Right atrium auricular region (tissue), 2 donors: ENCODE measurements at regions not wholly inside any gene's neighbourhood (a gene's known extent, or its start where the extent isn't known, plus 50 kb on each side); places are given as distances from the start of the nearest gene placed in this dataset.
"Not testable (repeated sequence)": the region's sequence is repeated elsewhere in the genome, so short reads cannot be mapped to it uniquely, and the experiment has no call there.

ENCODE experiments used
- DNase-seq: peaks from one replicate; pipeline ENCODE4 v3.0.0-alpha.2; 2019; ENCODE audit warnings: low spot score
- H3K27ac ChIP-seq, 2 donors: fragments of 200-600 bp; sonication (generic); 1 replicate in 1 of 2; 2 replicates in 1 of 2; pipeline ENCODE4 v1.5.1; 2016 to 2019
- H3K27me3 ChIP-seq, 2 donors: fragments of 200-600 bp; sonication (generic); one replicate each; pipeline versions ENCODE4 v1.5.1 to v1.6.0; 2017 to 2019
- H3K36me3 ChIP-seq: fragments of 200-600 bp; sonication (generic); one replicate; pipeline ENCODE4 v1.5.1; 2016
- H3K4me1 ChIP-seq, 2 donors: fragments of 200-600 bp; sonication (generic); one replicate each; pipeline versions ENCODE4 v1.5.1 to v1.6.0; 2017 to 2019
- H3K4me3 ChIP-seq, 2 donors: fragments of 200-600 bp; sonication (generic); 1 replicate in 1 of 2; 2 replicates in 1 of 2; pipeline ENCODE4 v1.5.1; 2017 to 2019; ENCODE audit warnings: mild to moderate bottlenecking in 1 of 2, moderate library complexity in 1 of 2
- H3K9me3 ChIP-seq, 2 donors: fragments of 200-600 bp; sonication (generic); one replicate each; pipeline ENCODE4 v1.5.1; 2019
- TF ChIP-seq, protein P1 (sequence below), 2 donors: fragments of 200-600 bp; sonication (generic); IDR thresholded peaks; one replicate each; pipeline ENCODE4 v1.5.1; 2019; ENCODE audit warnings: antibody characterized with exemption in 2 of 2

DNA sequence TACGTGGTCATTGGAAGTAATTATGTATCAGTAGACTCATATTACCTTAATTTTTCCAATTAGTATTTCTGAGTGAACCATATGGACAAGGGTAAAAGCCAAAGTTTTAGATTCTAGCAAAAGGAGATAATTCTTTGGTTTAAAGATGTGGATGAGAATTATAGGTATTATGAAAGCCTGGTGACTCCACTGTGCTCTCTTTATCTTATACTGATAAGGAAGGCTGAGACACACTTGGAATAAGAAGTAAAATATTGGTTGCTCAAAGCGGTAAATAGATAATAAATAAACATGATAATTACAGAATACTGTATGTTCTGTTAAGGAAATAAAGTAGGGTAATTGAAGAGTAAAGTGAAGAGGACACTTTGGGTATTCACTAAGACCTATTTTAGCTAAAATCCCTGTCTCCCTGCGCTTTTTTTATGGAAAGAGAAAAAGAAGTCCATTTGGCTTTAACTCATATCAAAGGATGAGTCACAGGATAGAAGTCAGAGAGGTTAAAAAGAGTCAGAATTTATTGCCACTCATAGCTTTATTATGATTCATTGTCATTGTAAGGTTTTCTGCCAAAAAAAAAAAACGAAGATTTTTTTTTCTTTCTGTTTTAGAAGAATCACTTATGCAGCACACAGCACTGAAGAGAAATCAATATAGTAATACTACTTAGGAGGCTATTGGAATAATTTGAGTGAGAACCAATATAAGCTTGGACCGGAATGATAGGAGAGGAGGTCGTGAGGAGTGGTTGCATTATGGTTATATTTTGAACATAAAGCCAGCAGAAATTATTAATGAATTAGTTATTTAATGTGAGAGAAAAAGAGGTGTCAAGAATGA is 2463.1 kb downstream of the ARAP2 start:
- no peak overlapping the region for H3K4me3 ChIP-seq
- TF ChIP-seq, protein P1, sequence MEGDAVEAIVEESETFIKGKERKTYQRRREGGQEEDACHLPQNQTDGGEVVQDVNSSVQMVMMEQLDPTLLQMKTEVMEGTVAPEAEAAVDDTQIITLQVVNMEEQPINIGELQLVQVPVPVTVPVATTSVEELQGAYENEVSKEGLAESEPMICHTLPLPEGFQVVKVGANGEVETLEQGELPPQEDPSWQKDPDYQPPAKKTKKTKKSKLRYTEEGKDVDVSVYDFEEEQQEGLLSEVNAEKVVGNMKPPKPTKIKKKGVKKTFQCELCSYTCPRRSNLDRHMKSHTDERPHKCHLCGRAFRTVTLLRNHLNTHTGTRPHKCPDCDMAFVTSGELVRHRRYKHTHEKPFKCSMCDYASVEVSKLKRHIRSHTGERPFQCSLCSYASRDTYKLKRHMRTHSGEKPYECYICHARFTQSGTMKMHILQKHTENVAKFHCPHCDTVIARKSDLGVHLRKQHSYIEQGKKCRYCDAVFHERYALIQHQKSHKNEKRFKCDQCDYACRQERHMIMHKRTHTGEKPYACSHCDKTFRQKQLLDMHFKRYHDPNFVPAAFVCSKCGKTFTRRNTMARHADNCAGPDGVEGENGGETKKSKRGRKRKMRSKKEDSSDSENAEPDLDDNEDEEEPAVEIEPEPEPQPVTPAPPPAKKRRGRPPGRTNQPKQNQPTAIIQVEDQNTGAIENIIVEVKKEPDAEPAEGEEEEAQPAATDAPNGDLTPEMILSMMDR (IDR thresholded peaks at IDR 0.05) = no peak
- DNase-seq = no peak
- no peaks in the 10 kb centered on the region for H3K27me3 ChIP-seq
- H3K27ac ChIP-seq = no peak overlapping the region
- no peaks in the 10 kb centered on the region for H3K36me3 ChIP-seq
- no peaks in the 10 kb centered on the region for H3K9me3 ChIP-seq
- no peaks in the 10 kb centered on the region for H3K4me1 ChIP-seq

DNA sequence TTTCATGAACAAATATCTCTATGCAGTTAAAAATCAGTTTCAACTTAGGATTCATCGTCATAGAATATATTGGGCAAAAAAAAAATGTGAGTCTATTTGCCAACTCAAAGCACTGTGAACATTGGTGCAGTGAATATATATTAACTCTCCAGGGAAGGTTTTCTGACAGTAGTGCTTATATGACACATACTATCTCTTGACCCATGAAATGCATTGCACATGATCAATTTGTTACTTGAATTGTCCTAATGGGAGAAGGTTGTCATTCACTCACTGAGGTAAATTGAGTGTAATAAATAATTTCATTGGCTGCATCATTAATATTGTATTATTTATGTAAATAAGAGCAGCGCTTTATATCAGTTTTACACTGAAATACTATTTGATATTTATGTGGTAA is 2458.5 kb downstream of the ARAP2 start:
- Histone ChIP-seq H3K27me3 (no peaks in the 10 kb centered on the region), H3K9me3 (no peaks in the 10 kb centered on the region), H3K4me1 (no peaks in the 10 kb centered on the region), H3K36me3 (no peaks in the 10 kb centered on the region), H3K4me3 (no peak overlapping the region), H3K27ac (no peak overlapping the region)
- TF ChIP-seq, protein P1 (IDR thresholded peaks at IDR 0.05) = no peak
- DNase-seq = no peak

DNA sequence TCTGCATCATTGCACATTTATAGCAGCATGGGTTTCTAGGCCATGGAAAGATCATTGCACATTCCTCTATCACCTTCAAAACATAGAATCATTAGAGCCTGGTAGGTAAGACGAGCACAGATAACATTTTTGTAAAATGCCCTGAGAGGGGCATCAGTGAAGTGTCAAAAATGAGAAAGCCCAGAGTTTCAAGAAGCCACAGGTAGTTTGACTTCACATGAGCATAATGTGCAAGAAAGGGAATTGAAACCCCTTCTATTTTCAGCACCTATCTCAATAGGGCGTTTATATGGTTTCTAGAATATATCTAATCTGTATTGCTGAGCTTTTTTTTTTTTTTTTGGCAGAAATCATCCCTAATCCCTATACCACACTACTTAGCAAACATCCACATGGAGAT is 2441.7 kb downstream of the ARAP2 start:
- Histone ChIP-seq H3K27me3 (no peaks in the 10 kb centered on the region), H3K4me3 (no peak overlapping the region), H3K27ac (no peak overlapping the region), H3K4me1 (no peaks in the 10 kb centered on the region), H3K36me3 (no peaks in the 10 kb centered on the region), H3K9me3 (no peaks in the 10 kb centered on the region)
- TF ChIP-seq, protein P1 (IDR thresholded peaks at IDR 0.05) = no peak
- DNase-seq = no peak

- no peaks in the 10 kb centered on the region for H3K4me1 ChIP-seq
- no peak overlapping the region for H3K4me3 ChIP-seq
- H3K27me3 ChIP-seq = no peaks in the 10 kb centered on the region
- no peaks in the 10 kb centered on the region for H3K36me3 ChIP-seq
- no peak overlapping the region for H3K27ac ChIP-seq
- TF ChIP-seq, protein P1 (IDR thresholded peaks at IDR 0.05) = no peak
- no peaks in the 10 kb centered on the region for H3K9me3 ChIP-seq
- DNase-seq = no peak
Observed at GRCh38 chr4:33825685-33826084, 2418.6 kb downstream of the ARAP2 start.

DNA sequence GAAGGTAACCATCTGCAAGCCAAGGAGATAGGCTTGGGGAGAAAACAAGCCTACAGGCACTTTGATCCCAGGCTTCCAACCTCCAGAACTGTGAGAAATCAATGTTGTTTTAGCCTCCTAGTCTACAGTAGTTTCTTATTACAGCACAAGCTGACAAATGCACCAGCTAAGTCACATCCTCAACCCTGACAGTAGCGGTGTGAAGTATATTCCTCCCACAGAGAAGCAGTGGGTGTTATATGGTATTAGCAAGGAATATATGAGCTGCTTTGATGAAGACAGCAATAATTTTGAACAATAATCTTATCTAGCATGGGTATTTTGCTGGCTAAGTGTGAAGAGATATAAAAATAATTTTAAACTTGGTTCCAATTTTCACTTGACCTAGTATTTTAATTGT is 2415.0 kb downstream of the ARAP2 start:
- H3K4me3 ChIP-seq, H3K4me1 ChIP-seq, DNase-seq: not testable (repeated sequence)

DNA sequence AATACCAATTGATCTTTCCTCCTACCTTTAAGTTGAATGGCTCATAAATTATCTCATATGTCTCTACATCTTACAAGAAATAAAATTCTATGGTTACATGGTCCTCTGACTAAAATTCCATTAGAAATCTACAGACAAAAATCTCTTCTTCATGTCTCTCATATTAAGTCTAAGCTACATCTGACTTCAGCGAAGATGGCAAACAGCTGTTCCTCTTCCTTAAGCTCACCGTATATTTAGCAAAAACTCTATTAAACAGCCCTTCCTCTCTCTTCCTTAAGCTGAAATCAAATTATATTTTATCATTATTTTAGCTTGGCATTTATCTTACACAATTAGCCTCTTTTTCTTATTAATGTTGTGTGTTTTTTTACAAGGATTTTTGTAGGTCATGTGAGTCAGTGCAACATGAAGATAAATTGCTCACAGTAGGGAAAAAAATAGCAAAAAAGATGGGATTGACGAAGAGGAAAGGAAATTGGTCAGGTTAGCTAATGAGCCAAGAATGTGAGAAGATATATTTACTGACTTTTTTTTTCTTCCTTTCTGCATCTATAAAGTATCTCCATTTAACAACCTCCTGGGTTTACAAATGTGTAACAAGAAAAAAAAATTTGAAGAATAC is 2412.8 kb downstream of the ARAP2 start:
- Histone ChIP-seq H3K4me3 (no peak overlapping the region), H3K9me3 (no peaks in the 10 kb centered on the region), H3K27ac (no peak overlapping the region), H3K36me3 (no peaks in the 10 kb centered on the region), H3K27me3 (no peaks in the 10 kb centered on the region), H3K4me1 (no peaks in the 10 kb centered on the region)
- no peak for DNase-seq
- TF ChIP-seq, protein P1 (IDR thresholded peaks at IDR 0.05) = no peak

More for the DNA sequence above, 2415.0 kb downstream of the ARAP2 start:
- H3K9me3 ChIP-seq, H3K27ac ChIP-seq, H3K36me3 ChIP-seq, H3K27me3 ChIP-seq: not testable (repeated sequence)

DNA sequence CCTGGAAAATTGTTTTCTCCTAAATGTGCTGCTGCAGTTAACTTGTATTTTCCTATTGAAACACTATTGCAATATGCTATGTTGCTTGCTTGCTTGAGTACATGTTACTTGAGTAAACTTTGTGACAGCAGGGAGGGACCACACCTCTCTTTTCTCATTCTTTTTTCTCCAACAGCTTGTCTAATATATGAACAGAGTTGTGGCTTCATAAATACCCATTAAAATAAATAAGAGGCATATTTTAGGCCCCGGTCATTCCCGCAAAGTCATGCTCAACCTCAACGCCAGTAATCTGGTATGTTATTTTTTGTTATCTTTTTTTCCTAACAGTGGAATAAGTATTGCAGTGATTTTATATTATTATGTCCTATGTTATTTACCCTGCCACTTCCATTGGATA is 2408.6 kb downstream of the ARAP2 start:
- not testable (repeated sequence) for H3K4me1 ChIP-seq, H3K27ac ChIP-seq, DNase-seq

More for the DNA sequence above, 2408.6 kb downstream of the ARAP2 start:
- H3K4me3 ChIP-seq, H3K9me3 ChIP-seq, H3K27me3 ChIP-seq, H3K36me3 ChIP-seq: not testable (repeated sequence)
